ENCODE measurements at regions not wholly inside any gene's neighbourhood (a gene's known extent, or its start where the extent isn't known, plus 50 kb on each side); places are given as distances from the start of the nearest gene placed in this dataset.

GRCh38 chr4:23483320-23483960 is 406.4 kb downstream of the PPARGC1A start:
- Histone ChIP-seq H3K4me1 (replicated peaks in 1 of 2; ENCODE audit: control insufficient read depth in 2 of 2, insufficient read depth in 2 of 2, low read length in 2 of 2) (no peaks in the 10 kb centered on the region), H3K9me3 (replicated peaks; ENCODE audit: control insufficient read depth, insufficient read depth, low read depth, low read length) (no peaks in the 10 kb centered on the region), H3K27me3 (ENCODE audit: control insufficient read depth in 2 of 2, insufficient read depth in 2 of 2, low read length in 2 of 2) (no peaks in the 10 kb centered on the region), H2AFZ (ENCODE audit: low read depth, low read length) (no peak overlapping the region), H3K27ac (ENCODE audit: extremely low read depth, low read depth, low read length) (no peak overlapping the region), H3K9ac (ENCODE audit: insufficient read depth in 1 of 2, low read depth in 2 of 2, low read length in 2 of 2) (no peak overlapping the region), H3K79me2 (ENCODE audit: control insufficient read depth, insufficient read depth, low read length) (no peaks in the 10 kb centered on the region), H3K4me2 (ENCODE audit: insufficient read depth, low read length) (no peak overlapping the region), H4K20me1 (replicated peaks; ENCODE audit: control insufficient read depth, insufficient read depth, low read length) (no peaks in the 10 kb centered on the region), H3K4me3 (no peak overlapping the region), H3K9me1 (ENCODE audit: control insufficient read depth, insufficient read depth, low read length) (no peaks in the 10 kb centered on the region), H3K36me3 (ENCODE audit: control insufficient read depth, insufficient read depth, low read length) (no peaks in the 10 kb centered on the region)
- ATAC-seq: no peak
- in situ Hi-C loops (cut with MboI): no loop called here
- CTCF ChIA-PET (ENCODE audit: low intra/inter-chr PET ratio): no interaction called here
- DNase-seq (ENCODE audit: extremely low read depth in 1 of 4, low spot score in 3 of 4): no peak
- intact Hi-C loops (cut with micrococcal nuclease): no loop called here
- POLR2A ChIA-PET: no interaction called here
- TF ChIP-seq USF1 (CRISPR knock-in tag; IDR thresholded peaks at IDR 0.05) (no peak), ELF4 (CRISPR knock-in tag; IDR thresholded peaks at IDR 0.05) (no peak), HEY1 (CRISPR knock-in tag; IDR thresholded peaks at IDR 0.05; ENCODE audit: borderline replicate concordance) (no peak), GATA2 (CRISPR knock-in tag; IDR thresholded peaks at IDR 0.05) (no peak), RAD21 (CRISPR knock-in tag; conservative IDR thresholded peaks at IDR 0.05 in 1 of 2, IDR thresholded peaks at IDR 0.05 in 1 of 2) (no peak), SMARCA5 (IDR thresholded peaks at IDR 0.05) (no peak), MAZ (CRISPR knock-in tag; conservative IDR thresholded peaks at IDR 0.05 in 1 of 2, IDR thresholded peaks at IDR 0.05 in 1 of 2) (no peak), LEF1 (IDR thresholded peaks at IDR 0.05) (no peak), ZNF518B (CRISPR knock-in tag; IDR thresholded peaks at IDR 0.05) (no peak), HMG20A (CRISPR knock-in tag; conservative IDR thresholded peaks at IDR 0.05) (no peak), HMBOX1 (IDR thresholded peaks at IDR 0.05) (no peak), ZBTB11 (CRISPR knock-in tag; IDR thresholded peaks at IDR 0.05) (no peak)
- no peak for FAIRE-seq
- BruUV-seq (replicated peaks): no TSS peak
- WGBS (ENCODE audit: insufficient coverage, low coverage, missing lambda C conversion rate): 12% methylated on average over 5 of the region's 5 CpGs

All from K562 (cell line).